GM12878 (cell line): ENCODE measurements at regions not wholly inside any gene's neighbourhood (a gene's known extent, or its start where the extent isn't known, plus 50 kb on each side); places are given as distances from the start of the nearest gene placed in this dataset.

ENCODE experiments used
- ATAC-seq: fragments of 200-7000 bp; cut with Tn5 transposase; 3 replicates; pipeline ENCODE4 v1.9.1; 2020; ENCODE audit warnings: mild to moderate bottlenecking, moderate library complexity
- BruUV-seq: library from RNA; stranded (reverse); fragments of 400-500 nt; replicated peaks from 2 replicates; lab custom pipeline; 2021; lab: Mats Ljungman, UMichigan
- CTCF ChIA-PET: fragments of 300-600 bp; sonication (Branson Sonifier 250); formaldehyde crosslinking; extraction: SDS; loops from one replicate; lab custom pipeline; 2021; ENCODE audit warnings: inconsistent platforms; lab: Yijun Ruan, JAX
- POLR2A ChIA-PET: fragments of 350-600 bp; formaldehyde crosslinking; extraction: SDS; loops from one replicate; lab custom pipeline; 2021; ENCODE audit warnings: inconsistent platforms; lab: Charles Lee
- RAD21 ChIA-PET: fragments of 300-600 bp; sonication (Branson Sonifier 250); formaldehyde crosslinking; loops from one replicate; lab custom pipeline; 2023; ENCODE audit warnings: antibody characterized with exemption; ENCODE audit not compliant: unreplicated experiment; lab: Charles Lee
- SMC1A ChIA-PET: fragments of 300-600 bp; sonication (Branson Sonifier 250); formaldehyde crosslinking; loops from one replicate; lab custom pipeline; 2023; ENCODE audit not compliant: unreplicated experiment, uncharacterized antibody; lab: Charles Lee
- DNase-seq: peaks from one replicate; pipeline ENCODE4 v3.0.0-alpha.2; 2011; ENCODE audit warnings: low read depth, low spot score
- FAIRE-seq: peaks from 3 replicates; lab custom pipeline; 2011; peaks lifted over from hg19 to GRCh38; lab: Jason Lieb, UNC
- H2AFZ ChIP-seq: 2 replicates; pipeline ENCODE4 v1.6.0; 2011; ENCODE audit warnings: low read depth, low read length, control low read depth; ENCODE audit not compliant: control insufficient read depth
- H3K27ac ChIP-seq: 2 replicates; pipeline ENCODE4 v1.5.1; 2011; ENCODE audit warnings: control low read depth; ENCODE audit not compliant: control insufficient read depth, insufficient read depth
- H3K27me3 ChIP-seq, 2 experiments: replicated peaks in 1 of 2; 2 replicates each; pipeline versions ENCODE4 v1.6.0 to v1.6.1; 2011; ENCODE audit warnings: low read length in 1 of 2; ENCODE audit not compliant: control insufficient read depth in 2 of 2, insufficient read depth in 2 of 2
- H3K36me3 ChIP-seq, 2 experiments: 2 replicates each; pipeline ENCODE4 v1.5.1; 2011; ENCODE audit warnings: low read length in 1 of 2; ENCODE audit not compliant: control insufficient read depth in 2 of 2, insufficient read depth in 2 of 2
- H3K4me1 ChIP-seq: 2 replicates; pipeline ENCODE4 v1.6.1; 2011; ENCODE audit warnings: mild to moderate bottlenecking, low read length, moderate library complexity, mixed read lengths; ENCODE audit not compliant: control insufficient read depth, insufficient read depth
- H3K4me2 ChIP-seq: 2 replicates; pipeline ENCODE4 v1.6.0; 2011; ENCODE audit warnings: control low read depth; ENCODE audit not compliant: control insufficient read depth, insufficient read depth
- H3K4me3 ChIP-seq: fragments of 200-600 bp; sonication (generic); 2 replicates; pipeline ENCODE4 v1.5.1; 2016
- H3K79me2 ChIP-seq: 2 replicates; pipeline ENCODE4 v1.6.0; 2011; ENCODE audit warnings: low read length; ENCODE audit not compliant: control insufficient read depth, insufficient read depth
- H3K9ac ChIP-seq: 2 replicates; pipeline ENCODE4 v1.8.0; 2011; ENCODE audit warnings: low read length, control low read depth, mixed read lengths; ENCODE audit not compliant: control insufficient read depth, insufficient read depth
- H3K9me3 ChIP-seq: replicated peaks from 3 replicates; pipeline ENCODE4 v1.5.1; 2011; ENCODE audit warnings: mild to moderate bottlenecking, low read length; ENCODE audit not compliant: control insufficient read depth, insufficient read depth
- H4K20me1 ChIP-seq: 2 replicates; pipeline ENCODE4 v1.6.0; 2011; ENCODE audit not compliant: control insufficient read depth, insufficient read depth
- CREM ChIP-seq: IDR thresholded peaks from 2 replicates; pipeline ENCODE4 v1.6.1; 2014; ENCODE audit warnings: antibody characterized with exemption, low read depth
- DPF2 ChIP-seq: fragments of 450-650 bp; IDR thresholded peaks from 2 replicates; pipeline ENCODE4 v1.6.1; 2017; ENCODE audit warnings: mild to moderate bottlenecking
- ETV6 ChIP-seq, 2 experiments: fragments of 450-650 bp in 1 of 2; IDR thresholded peaks in 1 of 2; conservative IDR thresholded peaks in 1 of 2; 2 replicates each; pipeline ENCODE4 v1.6.1; 2014; ENCODE audit warnings: antibody characterized with exemption in 1 of 2, borderline replicate concordance in 1 of 2, low read depth in 1 of 2, mild to moderate bottlenecking in 1 of 2, moderate library complexity in 1 of 2
- EZH2 ChIP-seq: IDR thresholded peaks from 2 replicates; pipeline ENCODE4 v1.6.1; 2012; ENCODE audit warnings: low read depth, mild to moderate bottlenecking, control low read depth, inconsistent platforms, low read length, borderline replicate concordance; ENCODE audit not compliant: control insufficient read depth
- HDAC6 ChIP-seq: fragments of 200-600 bp; sonication (generic); IDR thresholded peaks from one replicate; pipeline ENCODE4 v1.8.0; 2017; ENCODE audit warnings: antibody characterized with exemption; ENCODE audit not compliant: unreplicated experiment
- MYB ChIP-seq: fragments of 150-350 bp; IDR thresholded peaks from 2 replicates; pipeline ENCODE4 v1.6.1; 2014; ENCODE audit warnings: mild to moderate bottlenecking, low read depth, low read length, borderline replicate concordance
- NR2F1 ChIP-seq: fragments of 450-650 bp; conservative IDR thresholded peaks from 2 replicates; pipeline ENCODE4 v1.6.1; 2017; ENCODE audit warnings: mild to moderate bottlenecking
- POLR2A ChIP-seq: IDR thresholded peaks from 2 replicates; pipeline ENCODE4 v1.6.1; 2011; ENCODE audit warnings: low read depth, mild to moderate bottlenecking, low read length
- RAD51 ChIP-seq: fragments of 450-650 bp; IDR thresholded peaks from 2 replicates; pipeline ENCODE4 v1.6.1; 2016; ENCODE audit warnings: moderate library complexity, mild to moderate bottlenecking, inconsistent platforms
- RUNX3 ChIP-seq: IDR thresholded peaks from 2 replicates; pipeline ENCODE4 v1.6.1; 2012; ENCODE audit warnings: low read length, inconsistent platforms
- TCF3 ChIP-seq: IDR thresholded peaks from 2 replicates; pipeline ENCODE4 v1.6.1; 2012; ENCODE audit warnings: low read depth, mild to moderate bottlenecking, low read length, borderline replicate concordance; ENCODE audit not compliant: insufficient read depth
- WRNIP1 ChIP-seq: IDR thresholded peaks from 2 replicates; pipeline ENCODE4 v1.6.1; 2011; ENCODE audit warnings: low read depth, low read length, improper control_type of control experiment, borderline replicate concordance
- ZSCAN29 ChIP-seq: fragments of 450-650 bp; IDR thresholded peaks from 2 replicates; pipeline ENCODE4 v1.6.1; 2017; ENCODE audit warnings: mild to moderate bottlenecking, moderate library complexity
- WGBS: methylation state at CpG from one replicate; pipeline ENCODE4 v1.1.6; 2016; ENCODE audit warnings: low lambda C conversion rate; ENCODE audit not compliant: insufficient replicate concordance, insufficient coverage; ENCODE audit errors: missing lambda C conversion rate; 5-methylcytosine and 5-hydroxymethylcytosine counted together
- in situ Hi-C: fragments of 300-500 bp; cut with MboI; formaldehyde crosslinking; loops from 9 replicates; pipeline ENCODE4 v1.14.3; 2018; ENCODE audit warnings: mixed read lengths
- intact Hi-C: fragments of 100-400 bp; cut with micrococcal nuclease; formaldehyde crosslinking; loops from one replicate; pipeline ENCODE4 v1.14.2; 2022; ENCODE audit not compliant: unreplicated experiment
- TF ChIP-seq, protein P1 (sequence below): fragments of 450-650 bp; IDR thresholded peaks from 2 replicates; pipeline ENCODE4 v1.6.1; 2017; ENCODE audit warnings: borderline replicate concordance
- TF ChIP-seq, protein P2 (sequence below): IDR thresholded peaks from 2 replicates; pipeline ENCODE4 v1.6.1; 2011; ENCODE audit warnings: borderline replicate concordance, low read depth, mild to moderate bottlenecking, moderate library complexity, mixed read lengths, low read length; ENCODE audit not compliant: insufficient read depth; ENCODE audit errors: extremely low read length
- TF ChIP-seq, protein P3 (sequence below): IDR thresholded peaks from 2 replicates; pipeline ENCODE4 v1.6.1; 2012; ENCODE audit warnings: low read length, inconsistent platforms
- TF ChIP-seq, protein P4 (sequence below): IDR thresholded peaks from 2 replicates; pipeline ENCODE4 v1.6.1; 2012; ENCODE audit warnings: low read depth, low read length, improper control_type of control experiment

DNA sequence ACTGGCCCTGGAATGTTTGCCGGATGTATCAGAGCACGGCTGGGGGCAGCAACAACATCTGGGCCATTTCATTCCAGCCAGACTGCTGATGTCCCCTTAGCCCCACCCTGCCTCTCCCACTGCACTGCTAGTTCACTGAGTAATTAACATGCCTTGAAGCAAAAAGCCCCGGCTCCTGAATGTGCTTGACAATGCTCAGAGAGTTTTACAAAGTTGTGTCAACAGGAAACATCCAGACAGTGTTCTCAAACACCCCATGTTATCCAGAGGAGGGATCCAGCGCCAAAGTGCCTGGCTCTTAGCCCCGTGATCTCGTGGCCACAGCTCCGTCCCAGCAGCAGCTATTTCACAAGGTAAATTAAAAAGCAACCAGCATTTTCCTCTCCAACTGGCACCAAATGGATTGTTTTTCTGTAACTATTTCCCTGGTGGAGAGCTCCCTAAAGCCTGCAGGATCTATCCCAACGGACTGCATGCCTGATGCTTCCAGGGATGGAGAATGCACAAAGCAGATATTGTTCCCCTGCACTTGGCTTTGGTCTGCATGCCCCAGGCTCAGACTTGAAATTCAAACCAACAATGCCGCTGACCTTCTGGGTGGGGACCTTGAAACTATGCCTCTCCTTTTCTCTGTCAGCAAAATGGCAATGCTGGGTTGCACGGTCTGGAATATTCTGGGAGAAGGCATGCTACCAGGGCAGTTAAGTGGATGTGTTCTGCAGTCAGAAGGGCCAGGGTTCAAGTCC lies 115.6 kb upstream of the CDH5 start (continued):
- TF ChIP-seq, protein P1, sequence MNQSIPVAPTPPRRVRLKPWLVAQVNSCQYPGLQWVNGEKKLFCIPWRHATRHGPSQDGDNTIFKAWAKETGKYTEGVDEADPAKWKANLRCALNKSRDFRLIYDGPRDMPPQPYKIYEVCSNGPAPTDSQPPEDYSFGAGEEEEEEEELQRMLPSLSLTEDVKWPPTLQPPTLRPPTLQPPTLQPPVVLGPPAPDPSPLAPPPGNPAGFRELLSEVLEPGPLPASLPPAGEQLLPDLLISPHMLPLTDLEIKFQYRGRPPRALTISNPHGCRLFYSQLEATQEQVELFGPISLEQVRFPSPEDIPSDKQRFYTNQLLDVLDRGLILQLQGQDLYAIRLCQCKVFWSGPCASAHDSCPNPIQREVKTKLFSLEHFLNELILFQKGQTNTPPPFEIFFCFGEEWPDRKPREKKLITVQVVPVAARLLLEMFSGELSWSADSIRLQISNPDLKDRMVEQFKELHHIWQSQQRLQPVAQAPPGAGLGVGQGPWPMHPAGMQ: no peak
- TF ChIP-seq WRNIP1: no peak
- TF ChIP-seq, all 136 proteins: peak for 0

DNA sequence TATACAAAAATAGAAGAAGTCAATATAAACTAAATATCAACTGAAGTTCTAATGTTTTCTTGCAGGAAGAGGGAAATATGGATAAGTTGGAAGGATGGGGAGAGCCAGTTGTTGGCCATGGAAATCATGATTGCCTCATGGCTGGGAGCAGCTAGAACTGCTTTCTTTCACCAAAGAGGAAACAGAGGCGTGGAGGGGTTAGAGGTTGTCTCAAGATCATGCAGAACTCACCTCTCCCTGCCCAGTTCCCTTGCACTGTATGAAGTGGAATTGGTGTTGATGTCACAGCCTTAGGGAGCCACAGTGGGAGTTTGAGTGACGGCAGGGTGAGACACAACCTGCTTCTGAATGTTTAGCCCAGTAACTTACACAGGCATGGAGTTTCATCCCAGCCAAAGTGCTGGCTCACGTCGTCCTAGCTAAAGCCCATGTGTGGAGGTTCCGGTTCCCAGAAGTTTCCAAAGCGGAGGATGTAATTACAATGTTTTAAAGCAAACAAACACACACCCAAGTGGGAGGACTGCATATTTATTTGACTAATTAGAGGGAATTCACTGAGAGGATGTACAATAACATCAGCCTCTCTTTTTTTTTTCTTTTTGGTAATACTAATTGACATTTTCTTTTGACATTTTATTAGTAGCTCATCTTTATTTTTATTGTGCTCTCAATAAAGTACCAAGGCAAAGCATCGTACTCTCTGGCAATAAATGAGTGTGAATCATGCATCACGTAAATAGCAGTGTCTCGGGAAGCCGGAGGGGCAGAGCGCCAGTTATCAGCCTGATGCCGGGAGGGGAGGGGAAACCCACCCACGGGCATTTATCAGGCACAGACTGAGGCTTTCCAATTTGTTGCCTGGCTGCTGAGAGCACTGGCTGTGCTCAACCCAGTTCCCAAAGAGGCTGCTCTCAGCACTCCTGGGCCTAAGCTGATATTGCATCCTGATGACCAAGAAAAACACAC lies 118.7 kb upstream of the CDH5 start:
- Histone ChIP-seq H3K36me3 (no peaks in the 10 kb centered on the region), H3K9me3 (no peaks in the 10 kb centered on the region), H3K27ac (no peak overlapping the region), H3K79me2 (no peaks in the 10 kb centered on the region), H3K4me3 (no peak overlapping the region), H2AFZ (no peak overlapping the region), H3K9ac (no peak overlapping the region), H3K27me3 (no peaks in the 10 kb centered on the region; a peak in 1 of 4 replicates), H4K20me1 (no peaks in the 10 kb centered on the region), H3K4me1 (no peaks in the 10 kb centered on the region), H3K4me2 (no peak overlapping the region)
- DNase-seq: no peak
- ChIA-PET POLR2A (no interaction called here), CTCF (no interaction called here), SMC1A (no interaction called here), RAD21 (no interaction called here)
- ATAC-seq: no peak
- intact Hi-C loops (no loop called here), in situ Hi-C loops (no loop called here)
- no TSS peak for BruUV-seq
- no peak for FAIRE-seq
- 35% methylated on average over 13 of the region's 13 CpGs for WGBS
- TF ChIP-seq ETV6 (conservative IDR thresholded peaks at IDR 0.05 in 1 of 2, IDR thresholded peaks at IDR 0.05 in 1 of 2; ENCODE audit: borderline replicate concordance in 1 of 2, low read depth in 1 of 2) (no peak), RAD51 (no peak), NR2F1 (no peak), CREM (no peak), TCF3 (no peak), DPF2 (no peak), EZH2 (no peak), ZSCAN29 (no peak), POLR2A (no peak), RUNX3 (no peak), MYB (no peak), HDAC6 (no peak)
- TF ChIP-seq, protein P2, sequence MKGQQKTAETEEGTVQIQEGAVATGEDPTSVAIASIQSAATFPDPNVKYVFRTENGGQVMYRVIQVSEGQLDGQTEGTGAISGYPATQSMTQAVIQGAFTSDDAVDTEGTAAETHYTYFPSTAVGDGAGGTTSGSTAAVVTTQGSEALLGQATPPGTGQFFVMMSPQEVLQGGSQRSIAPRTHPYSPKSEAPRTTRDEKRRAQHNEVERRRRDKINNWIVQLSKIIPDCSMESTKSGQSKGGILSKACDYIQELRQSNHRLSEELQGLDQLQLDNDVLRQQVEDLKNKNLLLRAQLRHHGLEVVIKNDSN: no peak
- TF ChIP-seq, protein P3, sequence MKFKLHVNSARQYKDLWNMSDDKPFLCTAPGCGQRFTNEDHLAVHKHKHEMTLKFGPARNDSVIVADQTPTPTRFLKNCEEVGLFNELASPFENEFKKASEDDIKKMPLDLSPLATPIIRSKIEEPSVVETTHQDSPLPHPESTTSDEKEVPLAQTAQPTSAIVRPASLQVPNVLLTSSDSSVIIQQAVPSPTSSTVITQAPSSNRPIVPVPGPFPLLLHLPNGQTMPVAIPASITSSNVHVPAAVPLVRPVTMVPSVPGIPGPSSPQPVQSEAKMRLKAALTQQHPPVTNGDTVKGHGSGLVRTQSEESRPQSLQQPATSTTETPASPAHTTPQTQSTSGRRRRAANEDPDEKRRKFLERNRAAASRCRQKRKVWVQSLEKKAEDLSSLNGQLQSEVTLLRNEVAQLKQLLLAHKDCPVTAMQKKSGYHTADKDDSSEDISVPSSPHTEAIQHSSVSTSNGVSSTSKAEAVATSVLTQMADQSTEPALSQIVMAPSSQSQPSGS: no peak
- TF ChIP-seq, protein P4, sequence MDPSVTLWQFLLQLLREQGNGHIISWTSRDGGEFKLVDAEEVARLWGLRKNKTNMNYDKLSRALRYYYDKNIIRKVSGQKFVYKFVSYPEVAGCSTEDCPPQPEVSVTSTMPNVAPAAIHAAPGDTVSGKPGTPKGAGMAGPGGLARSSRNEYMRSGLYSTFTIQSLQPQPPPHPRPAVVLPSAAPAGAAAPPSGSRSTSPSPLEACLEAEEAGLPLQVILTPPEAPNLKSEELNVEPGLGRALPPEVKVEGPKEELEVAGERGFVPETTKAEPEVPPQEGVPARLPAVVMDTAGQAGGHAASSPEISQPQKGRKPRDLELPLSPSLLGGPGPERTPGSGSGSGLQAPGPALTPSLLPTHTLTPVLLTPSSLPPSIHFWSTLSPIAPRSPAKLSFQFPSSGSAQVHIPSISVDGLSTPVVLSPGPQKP: no peak
